GM23248 (cell line): ENCODE measurements at regions not wholly inside any gene's neighbourhood (a gene's known extent, or its start where the extent isn't known, plus 50 kb on each side); places are given as distances from the start of the nearest gene placed in this dataset.

ENCODE experiments used
- EZH2 ChIP-seq: fragments of 200-600 bp; sonication (generic); IDR thresholded peaks from 2 replicates; pipeline ENCODE4 v1.6.1; 2018; ENCODE audit warnings: antibody characterized with exemption, mild to moderate bottlenecking; ENCODE audit not compliant: insufficient read depth, poor library complexity, severe bottlenecking
- EZH2phosphoT487 ChIP-seq: fragments of 200-600 bp; sonication (generic); IDR thresholded peaks from 2 replicates; pipeline ENCODE4 v1.6.1; 2018; ENCODE audit warnings: antibody characterized with exemption, moderate library complexity, mild to moderate bottlenecking, low read depth; ENCODE audit not compliant: insufficient read depth

DNA sequence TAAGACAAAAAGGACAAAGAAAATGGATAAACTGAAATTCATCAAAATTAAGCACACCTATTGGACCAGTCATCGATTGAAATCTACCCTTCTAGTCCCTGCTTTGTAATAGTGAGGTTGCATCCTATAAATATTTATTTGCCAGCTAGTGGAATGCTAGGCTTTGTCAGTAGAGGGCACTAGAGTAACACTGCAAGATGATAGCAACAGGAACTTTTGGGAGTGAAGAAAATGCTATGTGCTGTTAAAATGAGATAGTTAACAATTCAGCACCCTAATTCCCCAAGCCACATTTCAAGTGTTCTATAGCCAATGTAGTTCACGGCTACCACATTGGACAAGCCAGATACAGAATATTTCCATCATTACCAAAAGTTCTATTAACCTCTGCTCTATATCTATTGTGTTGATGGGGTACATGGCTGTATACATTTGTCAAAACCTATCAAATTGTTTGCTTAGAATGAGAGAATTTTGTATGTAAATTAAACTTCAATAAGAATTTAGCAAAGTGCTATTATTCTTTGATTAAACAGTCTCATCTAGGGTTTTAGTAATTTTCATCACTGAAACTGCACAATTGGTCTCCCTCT lies 69.8 kb downstream of the LSMEM1 start:
- TF ChIP-seq EZH2phosphoT487 (no peak), EZH2 (no peak)
